ENCODE measurements at regions not wholly inside any gene's neighbourhood (a gene's known extent, or its start where the extent isn't known, plus 50 kb on each side); places are given as distances from the start of the nearest gene placed in this dataset.
"Not testable (repeated sequence)": the region's sequence is repeated elsewhere in the genome, so short reads cannot be mapped to it uniquely, and the experiment has no call there.

DNA sequence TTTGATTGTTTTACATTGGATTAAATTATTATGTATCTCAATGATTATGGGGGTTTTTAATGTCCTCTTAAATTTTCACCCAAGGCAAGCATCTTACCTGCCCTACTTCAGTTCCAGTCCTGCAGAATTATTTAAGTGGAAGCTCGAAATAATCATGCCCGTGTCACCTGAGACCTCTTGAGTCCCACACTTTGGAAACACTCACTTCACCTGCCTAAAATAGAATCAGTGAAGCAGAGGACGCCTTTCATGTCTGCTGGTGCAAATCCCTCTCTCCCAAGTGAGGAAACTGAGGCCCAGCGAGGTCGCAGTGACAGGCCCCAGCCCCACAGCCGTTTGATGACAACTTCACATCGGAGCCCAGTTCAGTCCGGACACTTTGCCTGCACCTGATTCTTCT, 284.6 kb downstream of the C16orf95 start:
- Histone ChIP-seq H3K27ac (ENCODE audit: low read depth in 1 of 2, low read length in 1 of 2) (no peak overlapping the region), H3K36me3 (ENCODE audit: control insufficient read depth in 2 of 2, insufficient read depth in 2 of 2, low read length in 1 of 2) (no peaks in the 10 kb centered on the region), H3K27me3 (ENCODE audit: control insufficient read depth in 2 of 2, insufficient read depth in 1 of 2, low read length in 1 of 2) (no peaks in the 10 kb centered on the region), H3K9me3 (ENCODE audit: control insufficient read depth in 2 of 2, insufficient read depth in 1 of 2, low read length in 1 of 2) (peaks cover 0 to 2% of the 10 kb centered on the region in 2 donors), H3K4me1 (ENCODE audit: control insufficient read depth in 2 of 2, insufficient read depth in 2 of 2, low read length in 2 of 2) (no peaks in the 10 kb centered on the region), H3K4me3 (ENCODE audit: low read length in 2 of 2) (no peak overlapping the region)
- WGBS: 92% methylated on average over 8 of the region's 8 CpGs
- no peak for DNase-seq (ENCODE audit: low read depth in 6 of 9, low spot score in 9 of 9)

DNA sequence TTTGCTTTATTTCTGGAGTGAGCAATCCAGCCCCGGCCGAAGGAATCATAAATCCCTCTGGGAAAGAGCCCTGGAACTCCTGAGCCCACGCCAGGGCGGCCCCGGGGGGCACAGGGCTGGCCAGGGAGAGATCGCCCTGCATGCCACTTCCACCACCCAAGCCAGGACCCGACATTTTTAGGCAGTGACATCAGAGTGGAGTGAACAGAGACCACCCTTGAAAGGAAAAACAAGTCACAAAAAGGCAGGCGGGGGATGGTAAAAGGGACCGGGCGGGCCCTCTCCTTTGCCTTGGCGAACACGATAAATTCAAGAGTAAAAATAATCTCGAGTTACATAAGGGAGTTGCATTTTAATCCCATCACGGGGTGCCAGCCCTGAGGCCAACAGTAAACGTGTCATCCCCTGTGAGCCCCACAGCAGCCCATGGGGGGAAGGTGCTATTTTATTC, 284.1 kb downstream of the C16orf95 start:
- Histone ChIP-seq H3K4me3 (ENCODE audit: low read length in 2 of 2) (no peak overlapping the region), H3K27me3 (ENCODE audit: control insufficient read depth in 2 of 2, insufficient read depth in 1 of 2, low read length in 1 of 2) (no peaks in the 10 kb centered on the region), H3K9me3 (ENCODE audit: control insufficient read depth in 2 of 2, insufficient read depth in 1 of 2, low read length in 1 of 2) (peaks cover 0 to 2% of the 10 kb centered on the region in 2 donors), H3K4me1 (ENCODE audit: control insufficient read depth in 2 of 2, insufficient read depth in 2 of 2, low read length in 2 of 2) (no peaks in the 10 kb centered on the region), H3K36me3 (ENCODE audit: control insufficient read depth in 2 of 2, insufficient read depth in 2 of 2, low read length in 1 of 2) (no peaks in the 10 kb centered on the region), H3K27ac (ENCODE audit: low read depth in 1 of 2, low read length in 1 of 2) (no peak overlapping the region)
- DNase-seq (ENCODE audit: low read depth in 6 of 9, low spot score in 9 of 9): no peak
- 90% methylated on average over 15 of the region's 15 CpGs for WGBS

DNA sequence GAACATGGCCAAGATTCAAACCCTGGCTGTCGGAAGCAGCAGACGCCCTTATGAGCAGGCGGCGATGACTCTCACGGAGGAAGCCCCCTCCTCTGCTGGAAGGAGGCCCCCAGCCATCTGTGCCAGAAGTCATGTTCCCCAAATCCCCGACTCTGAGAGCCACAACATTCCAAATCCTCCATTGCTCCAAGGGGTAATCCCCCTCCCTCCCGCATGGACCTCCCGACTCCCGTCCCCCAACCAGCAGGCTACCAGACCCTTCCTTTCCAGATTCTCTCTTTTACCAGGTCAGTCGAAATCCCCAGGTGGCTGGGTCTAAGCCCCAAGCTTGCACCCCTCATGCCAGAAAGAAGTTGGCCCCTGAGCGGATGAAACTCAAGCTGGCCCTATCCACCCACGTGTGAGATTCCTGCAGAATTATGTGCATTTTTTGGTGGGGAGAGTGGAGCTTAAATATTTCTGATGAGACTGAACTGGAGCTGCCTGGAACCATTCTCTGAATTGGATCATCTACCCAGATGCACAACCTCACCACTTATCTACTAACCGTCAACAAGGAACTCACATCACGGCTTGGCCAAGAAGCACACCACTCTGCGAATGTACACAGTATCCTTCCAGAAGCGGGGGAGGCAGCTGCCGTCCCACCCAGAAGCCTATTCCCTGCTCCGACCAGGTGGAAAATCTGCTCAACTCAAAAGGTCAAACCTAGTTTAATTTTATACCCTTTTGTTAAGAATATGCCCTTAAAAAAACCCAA, 283.5 kb downstream of the C16orf95 start:
- no peaks in the 10 kb centered on the region for H3K4me1 ChIP-seq (ENCODE audit: control insufficient read depth in 2 of 2, insufficient read depth in 2 of 2, low read length in 2 of 2)
- H3K4me3 ChIP-seq (ENCODE audit: low read length in 2 of 2): no peak overlapping the region
- peaks cover 0 to 2% of the 10 kb centered on the region in 2 donors for H3K9me3 ChIP-seq (ENCODE audit: control insufficient read depth in 2 of 2, insufficient read depth in 1 of 2, low read length in 1 of 2)
- H3K27me3 ChIP-seq (ENCODE audit: control insufficient read depth in 2 of 2, insufficient read depth in 1 of 2, low read length in 1 of 2): no peaks in the 10 kb centered on the region
- no peaks in the 10 kb centered on the region for H3K36me3 ChIP-seq (ENCODE audit: control insufficient read depth in 2 of 2, insufficient read depth in 2 of 2, low read length in 1 of 2)
- no peak for DNase-seq (ENCODE audit: low read depth in 6 of 9, low spot score in 9 of 9)
- 92% methylated on average over 18 of the region's 18 CpGs for WGBS
- no peak overlapping the region for H3K27ac ChIP-seq (ENCODE audit: low read depth in 1 of 2, low read length in 1 of 2)

DNA sequence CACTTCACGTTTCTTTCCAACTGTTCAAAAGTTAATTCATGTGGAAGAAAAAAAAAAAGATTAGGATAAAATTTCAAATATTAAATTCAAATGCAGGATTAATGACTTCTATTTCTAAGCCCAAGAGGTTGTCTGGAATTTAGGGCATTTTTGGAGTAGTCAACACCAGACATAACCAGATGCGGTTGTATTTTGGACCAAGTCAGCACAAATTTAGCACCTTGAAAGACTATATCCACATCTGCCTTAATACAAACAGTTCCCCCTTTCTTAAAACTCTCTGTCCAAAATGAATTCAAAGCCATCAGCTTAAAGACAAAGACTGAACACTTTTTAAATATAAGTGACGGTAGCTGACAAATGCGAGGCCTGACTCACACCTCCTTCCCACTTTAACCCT, 282.9 kb downstream of the C16orf95 start:
- Histone ChIP-seq H3K4me3 (ENCODE audit: low read length in 2 of 2) (no peak overlapping the region), H3K27ac (ENCODE audit: low read depth in 1 of 2, low read length in 1 of 2) (no peak overlapping the region), H3K27me3 (ENCODE audit: control insufficient read depth in 2 of 2, insufficient read depth in 1 of 2, low read length in 1 of 2) (no peaks in the 10 kb centered on the region), H3K36me3 (ENCODE audit: control insufficient read depth in 2 of 2, insufficient read depth in 2 of 2, low read length in 1 of 2) (no peaks in the 10 kb centered on the region), H3K9me3 (ENCODE audit: control insufficient read depth in 2 of 2, insufficient read depth in 1 of 2, low read length in 1 of 2) (peaks cover 0 to 2% of the 10 kb centered on the region in 2 donors), H3K4me1 (ENCODE audit: control insufficient read depth in 2 of 2, insufficient read depth in 2 of 2, low read length in 2 of 2) (no peaks in the 10 kb centered on the region)
- WGBS: 93% methylated on average over 4 of the region's 4 CpGs
- no peak for DNase-seq (ENCODE audit: low read depth in 6 of 9, low spot score in 9 of 9)

DNA sequence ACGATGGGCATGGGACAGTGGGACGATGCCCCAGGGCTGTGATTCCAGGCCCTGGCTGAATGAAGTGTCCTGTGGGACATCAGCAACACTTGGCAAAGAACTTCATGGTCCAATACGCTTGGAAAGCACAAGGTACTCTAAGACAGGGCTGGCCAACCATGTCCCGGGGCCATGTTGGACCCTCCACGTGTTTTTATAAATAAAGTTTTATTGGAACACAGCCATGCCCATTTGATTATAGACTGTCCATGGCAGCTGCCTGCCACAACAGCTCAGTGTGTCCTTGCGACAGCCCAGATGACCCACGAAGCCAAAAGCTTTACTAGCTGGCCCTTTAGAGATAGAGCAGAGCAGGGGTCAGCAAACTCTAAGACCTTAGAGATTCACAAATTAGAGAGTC, 282.1 kb downstream of the C16orf95 start:
- Histone ChIP-seq H3K9me3 (ENCODE audit: control insufficient read depth in 2 of 2, insufficient read depth in 1 of 2, low read length in 1 of 2) (peaks cover 0 to 2% of the 10 kb centered on the region in 2 donors), H3K36me3 (ENCODE audit: control insufficient read depth in 2 of 2, insufficient read depth in 2 of 2, low read length in 1 of 2) (no peaks in the 10 kb centered on the region), H3K4me1 (ENCODE audit: control insufficient read depth in 2 of 2, insufficient read depth in 2 of 2, low read length in 2 of 2) (no peaks in the 10 kb centered on the region), H3K27me3 (ENCODE audit: control insufficient read depth in 2 of 2, insufficient read depth in 1 of 2, low read length in 1 of 2) (no peaks in the 10 kb centered on the region), H3K4me3 (ENCODE audit: low read length in 2 of 2) (no peak overlapping the region), H3K27ac (ENCODE audit: low read depth in 1 of 2, low read length in 1 of 2) (no peak overlapping the region)
- no peak for DNase-seq (ENCODE audit: low read depth in 6 of 9, low spot score in 9 of 9)
- 92% methylated on average over 7 of the region's 7 CpGs for whole genome bisulfite sequencing

DNA sequence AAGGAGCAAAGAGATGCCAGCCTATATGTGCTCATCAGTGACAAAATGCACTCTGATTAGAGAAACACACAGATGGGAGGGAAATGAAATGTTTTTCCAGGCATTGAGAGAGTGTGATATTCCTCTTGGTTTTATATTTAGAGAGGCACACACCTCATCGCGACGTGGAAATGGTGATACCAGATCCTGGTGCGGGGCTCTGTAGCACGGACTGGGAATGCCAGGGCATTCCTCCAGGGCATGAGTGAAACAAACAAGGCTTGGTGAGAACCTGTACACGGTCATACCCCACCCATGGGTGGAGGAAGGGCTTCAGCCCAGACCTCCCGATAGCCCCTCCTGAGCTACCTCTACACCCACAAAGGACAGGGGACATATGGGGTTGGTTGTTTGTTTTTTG, 280.2 kb downstream of the C16orf95 start:
- H3K4me1 ChIP-seq (ENCODE audit: control insufficient read depth in 2 of 2, insufficient read depth in 2 of 2, low read length in 2 of 2): no peaks in the 10 kb centered on the region
- DNase-seq (ENCODE audit: low read depth in 6 of 9, low spot score in 9 of 9): no peak
- no peaks in the 10 kb centered on the region for H3K36me3 ChIP-seq (ENCODE audit: control insufficient read depth in 2 of 2, insufficient read depth in 2 of 2, low read length in 1 of 2)
- H3K4me3 ChIP-seq (ENCODE audit: low read length in 2 of 2): no peak overlapping the region
- H3K27me3 ChIP-seq (ENCODE audit: control insufficient read depth in 2 of 2, insufficient read depth in 1 of 2, low read length in 1 of 2): no peaks in the 10 kb centered on the region
- WGBS: 93% methylated on average over 7 of the region's 7 CpGs
- H3K27ac ChIP-seq (ENCODE audit: low read depth in 1 of 2, low read length in 1 of 2): no peak overlapping the region
- no peaks in the 10 kb centered on the region for H3K9me3 ChIP-seq (ENCODE audit: control insufficient read depth in 2 of 2, insufficient read depth in 1 of 2, low read length in 1 of 2)

DNA sequence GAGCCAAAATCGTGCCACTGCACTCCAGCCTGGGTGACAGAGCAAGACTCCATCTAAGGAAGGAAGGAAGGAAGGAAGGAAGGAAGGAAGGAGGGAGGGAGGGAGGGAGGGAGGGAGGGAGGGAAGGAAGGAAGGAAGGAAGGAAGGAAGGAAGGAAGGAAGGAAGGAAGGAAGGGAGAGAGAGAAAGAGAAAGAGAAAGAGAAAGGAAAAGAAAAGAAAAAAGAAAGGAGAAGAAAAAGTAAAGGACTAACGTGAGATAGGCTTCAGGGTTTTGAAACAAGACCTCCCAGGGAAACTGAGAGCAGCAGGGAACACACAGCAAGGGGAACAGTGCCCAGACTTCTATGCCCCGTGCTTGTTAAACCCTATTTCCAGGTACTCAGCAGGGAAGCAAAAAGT, 278.7 kb downstream of the C16orf95 start:
- H3K27me3 ChIP-seq (ENCODE audit: control insufficient read depth in 2 of 2, insufficient read depth in 1 of 2, low read length in 1 of 2); H3K4me1 ChIP-seq (ENCODE audit: control insufficient read depth in 2 of 2, insufficient read depth in 2 of 2, low read length in 2 of 2); H3K36me3 ChIP-seq (ENCODE audit: control insufficient read depth in 2 of 2, insufficient read depth in 2 of 2, low read length in 1 of 2); H3K9me3 ChIP-seq (ENCODE audit: control insufficient read depth in 2 of 2, insufficient read depth in 1 of 2, low read length in 1 of 2); DNase-seq (ENCODE audit: low read depth in 6 of 9, low spot score in 9 of 9); H3K27ac ChIP-seq (ENCODE audit: low read depth in 1 of 2, low read length in 1 of 2); H3K4me3 ChIP-seq (ENCODE audit: low read length in 2 of 2): not testable (repeated sequence)
- WGBS: 87% methylated on average over 3 of the region's 3 CpGs

DNA sequence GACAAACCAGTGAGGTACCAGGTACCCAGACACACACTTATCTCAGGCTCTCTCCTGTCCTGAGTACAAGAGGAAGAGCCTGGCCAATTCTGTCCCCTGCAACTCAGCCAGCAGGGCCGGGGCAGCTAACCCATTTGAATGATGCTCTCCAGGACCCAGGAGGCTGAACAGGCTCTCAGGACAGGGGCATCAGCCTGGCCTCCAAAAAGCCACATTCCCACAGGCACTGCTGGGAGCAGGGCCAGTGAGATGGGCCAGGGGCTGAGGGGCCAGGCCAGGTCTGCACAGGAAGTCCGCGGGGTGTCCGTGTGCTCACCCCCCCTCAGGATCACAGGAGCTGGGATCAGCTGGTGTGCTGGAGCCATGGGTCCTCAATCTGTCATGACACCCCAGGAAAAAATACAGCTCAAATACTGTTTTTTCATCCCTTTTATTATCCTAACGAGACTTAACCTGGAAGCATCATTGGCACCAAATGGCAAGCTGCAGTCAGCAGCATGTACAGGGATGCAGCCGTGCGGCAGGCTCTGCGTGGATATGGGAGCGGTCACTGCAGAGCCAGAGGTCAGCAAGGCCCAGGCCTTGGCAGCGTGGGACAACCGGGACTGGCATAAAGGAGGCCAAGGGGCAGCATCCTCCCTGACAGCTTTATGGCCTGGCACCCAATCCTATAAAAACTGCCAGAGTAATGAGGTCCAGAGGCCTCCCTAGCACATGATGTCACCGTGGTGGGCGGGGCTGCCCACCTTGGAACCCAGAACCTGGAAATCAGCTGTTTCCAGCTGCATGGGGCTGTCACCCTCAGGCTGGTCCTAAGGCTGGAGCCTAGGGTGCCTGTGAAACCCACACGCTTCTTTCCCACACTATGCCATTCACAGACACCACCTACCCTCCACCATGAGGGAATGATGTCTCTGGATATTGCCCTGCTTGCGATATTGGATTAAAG, 276.7 kb downstream of the C16orf95 start:
- H3K4me1 ChIP-seq (ENCODE audit: control insufficient read depth in 2 of 2, insufficient read depth in 2 of 2, low read length in 2 of 2): peaks cover 0 to 4% of the 10 kb centered on the region in 2 donors
- H3K9me3 ChIP-seq (ENCODE audit: control insufficient read depth in 2 of 2, insufficient read depth in 1 of 2, low read length in 1 of 2): no peaks in the 10 kb centered on the region
- WGBS: 88% methylated on average over 15 of the region's 15 CpGs
- no peaks in the 10 kb centered on the region for H3K27me3 ChIP-seq (ENCODE audit: control insufficient read depth in 2 of 2, insufficient read depth in 1 of 2, low read length in 1 of 2)
- no peak for DNase-seq (ENCODE audit: low read depth in 6 of 9, low spot score in 9 of 9)
- no peak overlapping the region for H3K27ac ChIP-seq (ENCODE audit: low read depth in 1 of 2, low read length in 1 of 2)
- H3K36me3 ChIP-seq (ENCODE audit: control insufficient read depth in 2 of 2, insufficient read depth in 2 of 2, low read length in 1 of 2): no peaks in the 10 kb centered on the region
- no peak overlapping the region for H3K4me3 ChIP-seq (ENCODE audit: low read length in 2 of 2)

DNA sequence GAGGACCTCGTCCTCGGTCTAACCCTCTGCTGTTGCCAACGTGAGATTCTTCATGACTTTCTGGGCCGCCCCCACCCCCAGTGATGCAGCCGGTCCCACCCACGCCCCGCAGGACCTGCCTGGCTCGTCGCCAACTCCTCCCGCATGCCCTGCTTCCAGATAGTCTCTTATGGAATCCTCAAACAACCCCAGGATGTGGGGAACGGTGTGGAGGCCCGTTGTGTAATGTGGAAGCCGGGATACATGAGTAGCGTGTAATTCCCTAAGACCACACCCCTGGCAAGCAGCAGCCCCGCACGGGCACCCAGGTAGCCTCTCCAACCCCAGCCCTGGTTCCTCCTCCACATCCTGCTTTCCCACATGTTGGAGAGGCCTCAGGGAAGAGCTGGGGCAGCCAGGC, 275.9 kb downstream of the C16orf95 start:
- Histone ChIP-seq H3K27ac (ENCODE audit: low read depth in 1 of 2, low read length in 1 of 2) (no peak overlapping the region), H3K4me1 (ENCODE audit: control insufficient read depth in 2 of 2, insufficient read depth in 2 of 2, low read length in 2 of 2) (peaks cover 0 to 4% of the 10 kb centered on the region in 2 donors), H3K27me3 (ENCODE audit: control insufficient read depth in 2 of 2, insufficient read depth in 1 of 2, low read length in 1 of 2) (no peaks in the 10 kb centered on the region), H3K36me3 (ENCODE audit: control insufficient read depth in 2 of 2, insufficient read depth in 2 of 2, low read length in 1 of 2) (no peaks in the 10 kb centered on the region), H3K9me3 (ENCODE audit: control insufficient read depth in 2 of 2, insufficient read depth in 1 of 2, low read length in 1 of 2) (no peaks in the 10 kb centered on the region), H3K4me3 (ENCODE audit: low read length in 2 of 2) (no peak overlapping the region)
- 92% methylated on average over 16 of the region's 16 CpGs for WGBS
- no peak for DNase-seq (ENCODE audit: low read depth in 6 of 9, low spot score in 9 of 9)

All from thymus (tissue), 11 donors.